NCI-H187 treated with DMSO at 0.1 percent for 48 hours (cell line): ENCODE measurements at regions not wholly inside any gene's neighbourhood (a gene's known extent, or its start where the extent isn't known, plus 50 kb on each side); places are given as distances from the start of the nearest gene placed in this dataset.

Source experiments
- DNase-seq: peaks from one replicate; lab custom pipeline; 2025; lab: John Stamatoyannopoulos, UW

DNA sequence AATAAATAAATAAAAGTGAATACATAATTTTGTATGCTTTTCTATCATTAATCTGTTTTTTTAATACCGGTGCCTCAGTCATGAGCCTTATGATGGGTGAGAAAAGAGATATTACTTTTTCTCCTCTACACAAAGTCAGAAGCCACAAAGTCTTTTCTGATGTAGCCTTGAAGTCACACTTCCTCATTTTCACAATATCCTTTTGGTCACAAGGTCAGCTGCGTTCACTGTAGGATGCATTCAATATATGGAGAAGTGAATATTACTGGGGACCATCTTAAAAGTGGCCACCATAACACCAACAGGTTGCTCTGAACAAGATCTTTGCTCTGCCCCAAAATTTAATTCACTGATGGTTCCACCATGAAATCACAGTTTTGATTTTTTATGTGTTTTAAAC, 83.3 kb upstream of the TNR start:
- DNase-seq = no peak

DNA sequence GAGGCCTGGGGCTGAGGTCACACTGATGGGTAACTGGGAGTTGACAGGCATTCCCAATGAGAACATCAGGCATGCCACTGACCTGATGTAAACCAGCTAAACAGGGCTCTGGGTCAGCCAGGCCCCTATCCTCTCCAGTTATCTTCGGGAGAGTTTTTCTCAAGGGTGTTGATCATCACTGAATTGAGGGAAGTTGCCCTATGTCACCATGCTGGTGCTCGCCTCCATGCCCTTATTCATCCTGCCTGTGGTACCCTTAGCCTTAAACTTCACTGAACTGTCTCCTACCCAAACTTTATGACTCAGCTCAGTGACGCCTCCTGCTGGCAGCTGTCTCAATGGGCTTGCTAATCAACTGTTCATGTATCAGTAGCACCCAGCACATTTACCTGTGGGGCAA, 80.7 kb upstream of the TNR start:
- no peak for DNase-seq

DNA sequence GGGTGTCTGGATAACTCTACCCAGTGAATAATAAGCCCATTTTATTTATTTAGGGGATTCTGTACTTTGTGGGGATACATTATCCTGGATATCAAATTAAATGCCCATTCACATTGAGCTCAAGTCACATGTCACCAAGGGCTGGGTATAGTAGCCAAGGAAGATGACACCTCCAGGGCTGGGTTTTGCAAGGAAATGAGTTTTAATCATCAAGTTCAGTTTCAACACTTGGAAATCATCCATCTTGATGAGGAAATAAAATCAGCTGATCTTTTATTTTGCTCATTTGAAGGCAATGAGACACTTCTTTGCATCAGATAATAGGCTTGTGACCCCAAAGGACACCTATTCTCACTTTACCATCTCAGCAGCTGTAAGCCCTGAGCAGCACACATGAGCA, 80.0 kb upstream of the TNR start:
- no peak for DNase-seq

DNA sequence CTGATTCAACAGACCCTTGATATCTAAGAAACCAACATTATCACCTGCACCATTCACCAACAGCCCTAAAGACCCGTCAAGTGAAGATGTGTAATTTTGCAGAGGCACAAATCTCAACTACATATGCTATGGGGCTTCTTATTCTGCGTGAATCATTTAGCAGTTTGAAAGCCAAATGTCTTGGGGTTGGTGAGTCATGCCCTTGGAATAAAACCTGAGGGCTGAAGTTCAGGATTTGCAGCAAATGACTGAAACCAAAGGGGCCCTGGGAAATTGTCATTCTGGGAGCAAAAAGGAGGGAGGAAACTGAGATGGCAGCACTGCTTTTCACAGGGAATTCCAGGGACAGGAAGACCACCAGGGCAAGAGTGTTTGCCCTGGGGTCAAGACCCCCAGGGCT, 79.2 kb upstream of the TNR start:
- no peak for DNase-seq

DNA sequence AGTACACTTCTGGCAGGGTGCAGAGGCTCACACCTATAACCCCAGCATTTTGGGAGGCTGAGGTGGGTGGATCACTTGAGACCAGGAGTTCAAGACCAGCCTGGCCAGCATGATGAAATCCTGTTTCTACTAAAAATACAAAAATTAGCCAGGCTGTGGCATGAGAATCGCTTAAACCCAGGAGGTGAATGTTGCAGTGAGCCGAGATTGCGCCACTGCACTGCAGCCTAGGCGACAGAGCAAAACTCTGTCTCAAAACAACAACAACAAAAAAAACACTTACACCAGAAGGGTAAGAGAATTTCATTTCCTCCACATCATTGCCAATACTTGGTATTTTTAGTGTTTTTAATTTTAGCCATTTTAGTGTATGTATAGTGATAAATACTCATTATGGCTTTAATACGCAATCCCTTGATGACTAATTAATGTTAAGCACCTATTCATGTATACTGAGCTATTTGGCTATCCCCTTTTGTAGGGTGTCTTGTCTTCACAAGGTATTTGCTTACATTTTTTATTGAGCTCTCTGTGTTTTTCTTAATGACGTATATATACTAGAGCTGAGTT, 77.1 kb upstream of the TNR start:
- DNase-seq = no peak

DNA sequence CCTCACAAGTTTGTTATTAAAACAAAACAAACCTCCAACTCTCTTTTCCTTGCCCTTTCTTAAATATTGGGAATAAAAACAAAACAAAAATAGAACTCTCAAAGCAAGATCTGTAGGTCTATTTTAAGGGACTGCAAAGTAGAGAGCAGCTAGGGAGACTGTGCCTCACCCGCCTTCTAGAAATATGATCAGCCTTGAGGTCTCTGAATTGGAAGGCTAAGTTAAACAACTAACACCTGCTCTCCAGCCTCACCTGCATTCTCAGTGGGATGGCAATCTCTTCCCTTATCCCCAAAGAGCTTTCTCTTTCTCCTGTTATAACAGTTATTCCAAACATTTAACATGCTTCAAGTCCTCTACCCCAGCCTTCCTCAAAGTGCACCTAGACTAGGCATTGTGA, 75.5 kb upstream of the TNR start:
- peak; percentile 72 for DNase-seq

DNA sequence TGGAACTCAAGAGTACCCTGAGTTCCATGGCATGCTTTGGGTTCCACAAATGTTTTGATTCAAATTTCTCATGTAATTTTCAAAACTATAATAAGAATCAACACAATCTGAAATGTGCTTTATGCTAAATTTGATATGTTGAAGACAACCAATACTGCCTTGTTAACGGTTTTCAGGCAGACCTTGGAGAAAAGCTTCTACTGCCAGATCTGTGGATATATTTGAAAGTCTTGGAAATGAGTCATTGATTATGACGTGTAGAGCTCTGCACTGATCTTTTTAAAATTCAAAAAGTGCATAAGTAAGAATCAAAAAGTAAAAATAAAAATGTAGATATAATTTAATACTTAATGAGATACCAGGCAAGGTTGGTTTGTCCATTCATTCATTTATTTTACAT, 74.0 kb upstream of the TNR start:
- DNase-seq = no peak

DNA sequence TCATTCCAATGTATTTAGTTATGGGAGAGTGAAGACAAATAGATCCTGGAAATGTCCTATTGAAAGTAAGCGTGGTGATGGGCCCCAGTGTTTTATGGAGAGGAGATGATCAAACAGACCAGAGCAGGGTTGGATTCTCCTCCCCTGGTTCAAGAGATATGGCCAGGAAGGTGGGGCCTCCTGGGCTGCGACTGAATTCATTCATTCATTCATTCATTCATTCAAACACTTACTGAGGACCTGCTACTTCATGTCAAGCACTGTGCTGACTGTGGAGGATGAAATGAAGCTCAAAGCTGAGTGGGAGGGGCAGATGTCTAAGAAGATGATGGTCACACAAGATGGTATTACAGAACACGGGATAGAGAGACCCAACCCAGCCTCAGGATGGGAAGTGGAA, 71.5 kb upstream of the TNR start:
- DNase-seq = no peak

DNA sequence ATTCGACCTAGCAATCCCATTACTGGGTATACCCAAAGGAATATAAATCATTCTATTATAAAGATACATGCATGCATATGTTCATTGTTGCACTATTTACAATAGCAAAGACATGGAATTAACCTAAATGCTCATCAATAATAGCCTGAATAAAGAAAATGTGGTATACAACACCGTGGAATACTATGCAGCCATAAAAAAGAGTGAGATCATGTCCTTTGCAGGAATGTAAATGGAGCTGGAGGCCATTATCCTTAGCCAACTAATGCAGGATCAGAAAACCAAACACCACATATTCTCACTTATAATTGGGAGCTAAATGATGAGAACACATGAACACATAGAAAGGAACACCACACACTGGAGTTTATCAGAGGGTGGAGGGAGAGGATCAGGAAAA, 69.5 kb upstream of the TNR start:
- DNase-seq = no peak

DNA sequence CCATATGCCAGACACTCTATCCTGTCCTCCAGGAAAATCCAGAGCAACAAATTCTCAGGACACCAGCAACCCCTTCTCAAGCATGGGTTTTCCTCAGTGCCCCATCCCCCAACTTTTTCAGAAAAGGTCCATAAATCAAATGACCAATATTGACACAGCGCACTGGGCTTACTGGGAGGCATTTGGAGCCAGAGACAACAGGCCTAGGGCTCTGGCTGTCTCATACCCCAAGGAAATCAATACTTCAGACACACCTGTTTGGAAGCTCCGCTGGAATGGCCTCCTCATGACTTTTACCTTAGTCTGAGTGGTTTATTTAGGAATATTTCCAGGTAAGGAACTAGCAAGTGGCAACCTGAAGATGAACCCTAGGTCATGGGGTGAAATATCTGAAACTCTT, 66.9 kb upstream of the TNR start:
- no peak for DNase-seq

DNA sequence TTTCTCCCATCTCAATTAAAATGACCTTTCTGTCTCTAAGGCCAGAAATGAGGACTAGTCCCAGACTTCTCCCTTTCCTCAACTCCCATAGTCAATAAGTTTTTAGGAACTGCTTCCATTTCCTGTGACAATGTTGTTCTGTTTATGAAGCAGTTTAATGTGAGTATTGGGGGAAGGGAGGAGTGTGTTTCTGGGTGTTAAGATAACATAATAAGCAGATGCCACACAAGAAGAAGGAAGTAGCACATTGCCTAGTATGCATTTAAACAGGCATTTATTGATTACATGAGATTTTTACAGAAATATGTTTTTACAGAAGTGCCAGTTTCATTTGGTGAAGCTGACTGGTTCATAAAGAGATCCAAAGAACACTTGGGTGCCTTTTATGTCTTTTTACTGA, 65.6 kb upstream of the TNR start:
- no peak for DNase-seq

DNA sequence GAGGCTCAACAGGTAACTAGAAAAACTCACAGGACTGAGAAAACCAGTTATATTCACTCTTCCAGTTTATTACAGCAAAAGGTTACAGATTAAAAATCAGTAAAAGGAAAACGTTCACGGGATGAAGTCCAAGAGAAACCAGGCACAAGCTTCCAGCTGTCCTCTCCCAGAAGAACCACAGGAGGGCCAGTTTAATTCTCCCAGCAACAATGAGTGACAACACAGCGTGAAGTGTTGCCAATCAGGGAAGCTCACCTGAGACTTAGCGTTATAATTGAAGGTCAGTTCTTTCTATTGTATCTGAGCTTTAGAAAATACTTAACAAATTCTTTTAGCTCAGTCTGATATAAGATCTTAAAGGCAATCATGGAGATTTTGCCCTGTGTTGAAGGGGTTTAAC, 65.2 kb upstream of the TNR start:
- no peak for DNase-seq

DNA sequence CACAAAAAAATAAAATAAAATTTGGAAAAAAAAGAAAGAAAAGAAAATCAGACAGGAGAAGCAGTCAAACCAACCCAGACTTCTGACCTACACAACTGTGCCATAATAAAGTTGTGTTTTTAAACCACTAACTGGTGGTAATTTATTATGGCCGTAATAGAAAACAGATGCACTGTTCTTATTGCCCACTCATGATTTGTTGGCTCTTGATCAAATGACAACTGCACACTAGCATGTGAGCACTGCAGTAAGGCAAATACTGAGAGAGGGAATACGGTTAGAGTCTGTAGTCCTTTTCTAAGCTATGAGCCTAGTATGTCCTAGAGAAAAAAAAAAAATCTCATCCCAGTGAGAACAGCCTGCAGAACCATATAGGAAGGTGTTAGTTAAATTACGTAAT, 61.2 kb upstream of the TNR start:
- DNase-seq = no peak

DNA sequence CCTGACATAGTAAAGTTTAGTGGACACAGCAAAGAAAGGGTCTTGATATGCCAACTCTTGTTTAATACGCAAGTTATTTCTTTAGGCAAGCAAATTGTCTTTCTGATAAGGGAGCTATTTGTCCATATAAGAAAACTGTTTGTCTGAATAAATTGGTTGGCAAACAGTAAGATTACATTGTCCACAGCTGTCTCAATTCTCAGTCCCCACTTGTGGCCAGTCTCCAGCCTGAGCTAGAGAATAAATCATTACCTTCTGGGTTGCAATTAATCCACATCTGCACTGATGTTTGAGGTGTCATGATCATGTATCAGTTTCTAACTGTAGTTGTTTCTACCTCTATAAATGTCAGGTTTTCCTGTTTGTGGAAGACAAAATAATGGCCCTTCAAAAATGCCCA, 60.0 kb upstream of the TNR start:
- no peak for DNase-seq

DNA sequence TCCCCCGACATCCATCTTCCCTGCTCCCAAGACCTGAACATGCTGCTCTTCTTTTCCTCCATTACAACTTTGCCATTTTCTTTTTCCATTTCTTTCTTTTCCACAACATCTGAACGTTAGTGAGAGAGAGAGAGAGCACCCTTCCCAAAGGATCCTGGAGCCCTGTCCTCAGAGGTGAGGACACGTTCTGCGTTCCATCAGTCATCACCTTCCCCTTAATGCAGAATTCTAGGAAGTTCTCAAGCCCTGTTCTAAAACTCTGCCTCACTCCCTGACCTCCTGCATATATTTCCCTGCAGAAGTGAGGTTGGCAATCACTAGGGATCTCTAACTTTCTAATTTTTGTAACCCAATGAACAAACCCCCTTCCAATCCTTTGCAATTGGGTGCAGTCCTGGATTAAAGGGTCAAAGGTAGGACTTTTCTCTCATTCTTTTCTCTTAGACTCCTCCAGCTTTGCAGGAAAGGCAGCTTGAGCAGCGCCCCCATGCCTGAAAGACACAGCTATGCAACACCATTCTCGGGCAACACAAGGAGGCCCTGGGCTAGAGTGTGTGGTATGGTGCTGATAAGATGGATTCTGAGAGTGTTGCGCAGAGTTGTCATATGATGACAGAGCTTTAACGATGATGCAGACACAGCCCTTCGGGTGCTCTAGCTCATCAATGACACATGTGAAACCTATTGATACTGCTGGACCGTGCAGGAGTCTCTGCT, 59.2 kb upstream of the TNR start:
- DNase-seq = no peak

DNA sequence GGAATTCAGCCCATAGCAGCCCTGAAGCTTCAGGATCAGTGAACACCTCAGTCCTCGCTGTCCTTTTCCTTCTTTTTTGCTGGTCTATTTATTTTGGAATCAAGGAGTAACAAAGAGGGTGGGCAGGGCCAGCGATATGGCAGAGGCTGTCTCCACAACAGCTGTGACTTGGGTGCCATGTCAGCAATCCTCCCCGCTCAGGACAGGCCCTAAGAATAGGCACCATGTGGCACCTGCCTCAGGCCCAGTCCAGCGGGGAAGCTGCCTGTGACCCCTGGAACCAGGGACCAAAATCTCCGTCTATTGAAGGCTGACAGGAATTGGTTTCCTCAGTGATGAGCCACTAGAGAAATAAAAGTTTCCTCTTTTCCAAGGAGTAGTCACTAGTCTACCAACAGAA, 58.6 kb upstream of the TNR start:
- DNase-seq = no peak

DNA sequence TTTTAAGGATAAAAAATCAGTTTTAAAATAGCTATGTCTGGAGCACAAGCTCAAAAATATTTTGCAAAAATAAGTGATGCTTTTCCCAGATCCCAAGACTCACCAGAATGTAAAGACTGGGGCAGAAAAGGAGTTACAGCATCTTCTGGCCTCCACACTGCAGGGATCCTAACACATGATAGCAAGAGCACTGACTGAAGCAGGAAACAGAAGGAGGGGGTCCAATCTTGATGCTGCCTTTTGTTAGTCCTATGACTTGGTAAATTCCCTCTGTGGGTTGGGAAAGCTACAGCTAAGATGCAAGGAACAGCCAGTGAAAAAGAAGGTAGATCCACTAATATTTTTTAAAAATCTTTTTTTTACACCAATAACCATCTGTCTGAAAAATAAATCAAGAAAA, 54.2 kb upstream of the TNR start:
- DNase-seq = no peak

DNA sequence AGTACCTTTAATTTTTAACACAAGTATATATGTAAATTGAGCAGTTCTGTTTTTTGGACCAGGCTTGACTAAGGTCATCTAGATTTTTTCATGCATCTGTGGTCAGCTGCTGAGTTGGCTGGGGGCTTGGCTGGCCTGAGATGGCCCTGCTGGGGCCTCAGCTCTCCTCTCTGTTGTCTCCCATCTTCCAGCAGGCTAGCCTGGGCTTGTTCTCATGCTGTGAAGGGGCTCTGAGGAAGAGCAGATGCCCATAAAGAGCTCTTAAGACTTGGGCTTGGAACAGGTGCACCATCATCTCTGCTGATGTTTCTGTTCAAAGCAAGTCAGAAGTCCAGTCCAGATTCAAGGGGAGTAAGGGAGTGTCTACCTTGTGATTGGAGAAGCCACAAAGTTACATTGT, 51.2 kb upstream of the TNR start:
- DNase-seq = peak; percentile 23

DNA sequence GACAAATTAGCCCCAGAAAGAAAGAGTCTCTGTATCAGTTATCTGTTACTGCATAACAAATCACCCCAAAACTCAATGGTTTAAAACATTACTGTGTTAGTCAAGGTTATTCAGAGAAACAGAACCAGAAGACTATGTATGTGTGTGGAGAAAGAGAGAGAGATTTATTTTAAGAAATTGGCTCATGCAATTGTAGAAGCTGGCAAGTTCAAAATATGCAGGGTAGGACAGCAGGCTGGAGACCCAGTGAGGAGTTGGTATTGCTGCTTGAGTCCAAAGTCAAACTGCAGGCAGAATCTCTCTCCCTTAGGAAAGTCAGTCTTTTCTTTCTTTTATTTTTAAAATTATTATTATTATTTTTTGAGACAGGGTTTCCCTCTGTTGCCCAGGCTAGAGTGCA, 50.2 kb upstream of the TNR start:
- DNase-seq = no peak
